ENCODE measurements at regions not wholly inside any gene's neighbourhood (a gene's known extent, or its start where the extent isn't known, plus 50 kb on each side); places are given as distances from the start of the nearest gene placed in this dataset.

- Histone ChIP-seq H3K9me3 (no peaks in the 10 kb centered on the region), H3K4me3 (no peak overlapping the region), H3K36me3 (no peaks in the 10 kb centered on the region), H3K4me1 (ENCODE audit: insufficient read depth) (no peaks in the 10 kb centered on the region), H3K27ac (no peak overlapping the region), H3K27me3 (no peaks in the 10 kb centered on the region)
- TF ChIP-seq POLR2A (IDR thresholded peaks at IDR 0.05) (no peak), EP300 (IDR thresholded peaks at IDR 0.05) (no peak), CTCF (IDR thresholded peaks at IDR 0.05) (no peak)
- DNase-seq: no peak
- WGBS, 3 donors: 32 to 38% (median 38%) methylated on average over 10 of the region's 10 CpGs
- intact Hi-C loops (cut with DNase I): no loop called here
Measured at GRCh38 chr1:37265786-37266667, 208.4 kb upstream of the ZC3H12A start.

- 57 to 58% (median 58%) methylated on average over 10 of the region's 10 CpGs for WGBS, 3 donors
- no peaks in the 10 kb centered on the region for H3K27me3 ChIP-seq
- no peaks in the 10 kb centered on the region for H3K4me1 ChIP-seq (ENCODE audit: insufficient read depth)
- no peak overlapping the region for H3K4me3 ChIP-seq
- TF ChIP-seq EP300 (IDR thresholded peaks at IDR 0.05) (no peak), CTCF (IDR thresholded peaks at IDR 0.05) (no peak), POLR2A (IDR thresholded peaks at IDR 0.05) (no peak)
- H3K9me3 ChIP-seq: no peaks in the 10 kb centered on the region
- intact Hi-C loops (cut with DNase I): no loop called here
- no peak for DNase-seq
- H3K36me3 ChIP-seq: no peaks in the 10 kb centered on the region
- no peak overlapping the region for H3K27ac ChIP-seq
Measured at GRCh38 chr1:37267111-37267835, 207.1 kb upstream of the ZC3H12A start.

GRCh38 chr1:37270639-37271038, 203.7 kb upstream of the ZC3H12A start:
- 49 to 60% (median 53%) methylated on average over 3 of the region's 3 CpGs for WGBS, 3 donors
- Histone ChIP-seq H3K9me3 (no peaks in the 10 kb centered on the region), H3K4me3 (no peak overlapping the region), H3K36me3 (no peaks in the 10 kb centered on the region), H3K27ac (no peak overlapping the region), H3K4me1 (ENCODE audit: insufficient read depth) (no peaks in the 10 kb centered on the region), H3K27me3 (no peaks in the 10 kb centered on the region)
- intact Hi-C loops (cut with DNase I): no loop called here
- TF ChIP-seq EP300 (IDR thresholded peaks at IDR 0.05) (no peak), CTCF (IDR thresholded peaks at IDR 0.05) (no peak), POLR2A (IDR thresholded peaks at IDR 0.05) (no peak)
- DNase-seq: no peak

- Histone ChIP-seq H3K27me3 (no peaks in the 10 kb centered on the region), H3K9me3 (no peaks in the 10 kb centered on the region), H3K27ac (no peak overlapping the region), H3K4me3 (no peak overlapping the region), H3K36me3 (no peaks in the 10 kb centered on the region), H3K4me1 (ENCODE audit: insufficient read depth) (no peaks in the 10 kb centered on the region)
- intact Hi-C loops (cut with DNase I): no loop called here
- no peak for DNase-seq
- no peak for TF ChIP-seq CTCF (IDR thresholded peaks at IDR 0.05)
- no peak for TF ChIP-seq EP300 (IDR thresholded peaks at IDR 0.05)
- no peak for TF ChIP-seq POLR2A (IDR thresholded peaks at IDR 0.05)
- 48 to 67% (median 51%) methylated on average over 8 of the region's 8 CpGs for WGBS, 3 donors
Measured at GRCh38 chr1:37272626-37273025, 201.8 kb upstream of the ZC3H12A start.
